ENCODE measurements at regions not wholly inside any gene's neighbourhood (a gene's known extent, or its start where the extent isn't known, plus 50 kb on each side); places are given as distances from the start of the nearest gene placed in this dataset.
"Not testable (repeated sequence)": the region's sequence is repeated elsewhere in the genome, so short reads cannot be mapped to it uniquely, and the experiment has no call there.

DNA sequence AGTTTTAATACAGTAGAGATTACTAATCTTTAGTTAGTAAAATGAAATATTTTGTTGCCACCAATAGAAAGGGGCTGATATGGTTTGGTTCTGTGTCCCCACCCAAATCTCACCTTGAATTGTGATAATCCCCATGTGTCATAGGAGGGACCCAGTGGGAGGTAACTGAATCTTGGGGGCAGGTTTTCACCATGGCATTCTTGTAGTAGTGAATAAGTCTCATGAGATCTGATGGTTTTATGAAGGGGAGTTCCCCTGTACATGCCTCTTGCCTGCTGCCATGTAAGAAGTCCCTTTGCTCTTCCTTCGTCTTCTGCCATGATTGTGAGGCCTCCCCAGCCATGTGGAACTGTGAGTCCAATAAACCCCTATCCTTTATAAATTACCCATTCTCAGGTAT is 285.9 kb downstream of the BCL2L11 start:
- not testable (repeated sequence) for DNase-seq

DNA sequence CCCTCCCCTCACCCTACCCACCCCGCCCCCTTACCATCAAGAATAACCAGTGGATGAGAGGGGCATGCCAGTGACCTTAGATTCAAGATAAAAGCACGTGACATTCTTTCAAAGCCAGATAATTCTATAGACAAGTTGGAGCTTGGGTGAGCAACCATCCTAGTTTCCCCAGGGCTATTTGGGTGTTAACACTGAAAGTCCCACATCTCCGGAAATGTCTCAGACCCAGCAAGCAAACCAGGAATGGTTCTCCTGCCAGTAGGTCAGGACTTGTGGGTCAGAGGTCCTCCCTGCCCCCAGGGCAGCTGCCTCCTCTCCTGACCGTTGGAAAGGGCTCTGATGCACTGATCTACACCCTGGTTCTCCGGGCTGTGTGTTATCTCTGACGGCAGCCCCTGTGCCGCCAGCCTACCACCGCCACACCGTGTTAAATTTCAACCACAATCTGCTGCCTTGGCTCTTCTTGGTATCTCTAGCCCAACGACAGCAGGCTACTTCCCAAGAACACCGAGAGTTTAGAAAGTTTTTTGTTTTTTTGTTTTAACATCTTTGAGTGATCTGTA is 287.0 kb downstream of the BCL2L11 start:
- DNase-seq: not testable (repeated sequence)

DNA sequence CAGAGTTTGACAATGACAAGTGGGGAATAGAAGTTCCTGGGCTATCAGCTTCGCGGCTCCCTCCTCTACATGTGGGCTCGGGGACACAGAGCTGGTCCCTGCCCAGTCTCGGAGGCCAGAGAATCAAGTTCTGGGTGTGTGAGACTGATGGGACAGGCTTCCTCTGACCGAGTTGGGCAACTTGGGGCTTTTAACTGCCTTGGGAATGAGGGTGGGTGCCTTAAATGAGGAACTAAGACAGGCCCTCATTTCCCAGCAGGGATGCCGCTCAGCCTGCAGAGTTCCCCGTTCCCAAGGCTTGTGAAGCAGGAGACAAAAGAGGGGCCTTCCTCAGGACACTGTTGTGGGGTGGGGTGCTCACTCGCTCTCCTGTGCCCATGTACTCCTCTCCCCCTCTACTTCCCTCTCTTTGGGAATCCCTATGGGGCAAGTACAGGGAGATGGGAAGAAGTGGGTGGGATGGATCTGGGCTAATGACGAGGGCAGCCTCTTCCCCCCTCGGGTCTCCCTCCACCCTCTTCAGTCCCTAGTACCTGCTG is 290.2 kb downstream of the BCL2L11 start:
- not testable (repeated sequence) for DNase-seq

DNA sequence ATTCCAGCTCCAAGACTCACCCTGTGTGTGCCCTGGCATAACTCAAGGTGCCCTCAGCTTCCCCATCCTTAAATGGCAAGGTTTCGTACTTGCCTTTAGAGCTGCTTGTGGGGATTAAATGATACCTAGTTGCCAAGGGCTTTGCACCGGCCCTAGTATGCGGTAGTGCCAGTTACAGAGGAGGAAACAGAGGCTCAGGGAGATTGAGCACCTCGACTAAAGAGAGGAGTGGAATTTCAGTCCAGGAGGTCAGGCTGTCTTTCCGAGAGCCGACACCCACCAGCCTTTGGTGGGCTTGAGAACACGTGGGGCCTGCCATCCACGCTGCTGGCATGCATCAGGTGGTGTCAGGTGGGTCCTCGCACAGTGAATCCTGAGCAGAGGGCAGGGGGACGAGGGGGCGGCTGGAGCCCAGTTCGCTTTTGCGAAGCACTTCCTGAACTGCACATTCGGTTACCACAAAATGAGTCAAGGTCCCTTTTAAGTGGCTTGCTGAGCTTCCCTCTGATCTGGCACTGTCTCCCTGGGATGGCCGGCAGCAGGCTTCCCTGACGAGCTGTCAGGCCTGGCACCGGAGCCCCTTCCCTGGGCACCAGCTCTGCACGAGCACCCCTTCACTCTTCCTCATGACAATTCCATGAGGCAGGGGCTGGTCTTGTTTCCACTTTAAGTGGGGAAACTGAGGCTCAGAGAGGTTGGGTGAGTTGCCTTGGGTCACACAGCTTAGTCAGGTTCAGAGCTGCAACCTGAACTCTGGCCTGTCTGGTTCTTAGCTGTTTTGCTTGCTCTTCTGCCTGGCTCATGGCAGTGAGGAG is 291.4 kb downstream of the BCL2L11 start:
- DNase-seq: not testable (repeated sequence)

DNA sequence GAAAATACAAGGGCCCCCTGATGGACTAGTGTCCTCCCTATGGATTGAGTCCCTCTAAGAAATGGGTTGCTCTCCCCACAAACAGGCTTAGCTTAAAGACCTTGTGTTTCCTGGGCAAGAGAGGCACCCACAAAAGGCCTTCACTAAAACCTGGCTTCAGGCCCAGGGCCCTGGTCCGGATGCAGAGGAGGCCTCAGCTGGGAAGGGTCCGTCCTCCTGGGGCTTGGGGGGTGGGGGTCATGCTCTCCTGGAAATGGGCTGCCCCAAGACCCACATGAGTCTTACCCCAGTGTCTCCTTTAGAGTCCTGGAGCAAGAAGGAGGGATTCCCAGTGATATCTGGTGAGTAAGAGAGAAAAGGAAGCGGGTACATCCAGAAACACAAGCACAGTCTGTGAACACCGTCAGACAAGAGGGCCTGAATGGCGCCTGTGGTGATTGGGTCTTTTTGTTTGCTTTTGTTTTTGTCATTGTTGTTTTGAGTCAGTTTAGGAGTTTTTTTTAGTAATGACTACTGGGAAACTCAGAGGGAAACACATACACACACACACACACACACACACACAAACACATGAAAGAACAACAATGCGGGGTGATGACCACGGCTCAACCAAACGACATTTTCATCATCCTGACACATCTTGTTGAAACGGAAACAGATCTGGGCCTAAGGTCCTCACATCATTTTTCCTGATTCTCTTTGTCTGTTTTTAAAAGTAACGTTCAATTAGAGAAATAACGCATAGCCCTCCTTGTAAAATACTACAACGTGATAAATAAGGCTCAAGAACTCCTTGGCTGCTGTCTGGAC is 292.3 kb downstream of the BCL2L11 start:
- DNase-seq: not testable (repeated sequence)

DNA sequence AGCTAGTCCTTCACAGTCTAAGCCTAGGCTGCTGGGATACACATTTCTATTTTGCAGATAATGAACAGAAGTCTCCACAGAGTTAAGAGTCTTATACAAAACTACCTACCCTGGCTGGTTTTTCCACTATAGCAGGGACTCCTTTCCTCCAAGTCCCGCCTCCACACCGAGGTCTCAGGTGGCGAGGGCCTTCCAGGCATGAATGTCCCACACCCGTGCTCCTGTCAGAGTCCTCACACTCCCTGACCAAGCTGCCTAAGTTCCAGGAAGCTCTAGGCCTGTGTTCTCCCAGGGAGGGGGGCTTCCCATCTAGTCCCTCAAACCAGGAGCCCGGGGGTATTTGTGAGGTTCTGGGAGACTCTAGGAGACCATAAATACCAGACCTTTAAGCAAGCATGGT is 293.2 kb downstream of the BCL2L11 start:
- DNase-seq: not testable (repeated sequence)

DNA sequence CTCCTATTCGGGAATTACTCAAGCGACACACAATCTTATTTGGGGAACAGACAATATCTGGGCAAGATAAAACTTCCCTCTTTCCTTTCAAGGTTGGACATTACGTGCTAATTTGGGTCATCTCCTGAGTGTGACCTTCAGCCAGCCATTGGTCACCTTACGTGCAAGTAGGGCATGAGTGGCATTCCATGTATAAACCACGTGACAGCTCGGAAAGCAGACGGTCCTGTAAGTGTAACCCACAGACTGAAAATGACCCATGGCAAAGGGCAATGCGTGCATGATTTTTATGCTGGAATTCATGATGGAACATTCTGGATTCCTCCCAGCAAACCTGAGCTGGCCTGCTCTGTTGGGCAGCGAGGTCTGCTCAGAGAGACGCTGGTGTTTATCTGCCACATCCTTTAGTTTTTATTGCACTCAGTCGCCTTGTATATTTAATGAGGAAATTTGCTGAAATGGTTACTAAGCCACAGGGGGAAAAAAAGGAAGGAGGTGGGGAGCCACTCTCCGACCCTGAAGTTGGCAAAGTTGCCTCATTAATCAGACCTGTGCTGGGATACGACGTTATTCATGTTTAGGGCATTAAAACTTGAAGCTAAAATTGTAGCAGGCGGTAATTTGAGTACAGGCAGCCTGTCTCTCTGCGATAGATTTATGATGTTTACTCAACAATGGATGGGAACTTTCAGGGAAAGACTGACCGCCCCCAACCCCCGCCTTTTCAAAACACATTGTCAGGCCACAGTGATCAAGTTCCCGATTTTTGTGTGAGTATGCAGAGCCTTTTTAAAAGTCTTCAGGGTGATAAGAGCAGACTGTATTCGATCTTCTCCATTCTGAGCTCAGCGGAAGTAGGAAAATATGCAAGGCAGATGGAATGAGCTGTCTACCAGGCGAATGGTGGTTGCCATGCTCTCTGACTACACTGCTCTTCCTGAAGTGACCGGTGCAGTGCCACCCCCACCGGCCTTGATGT is 295.3 kb downstream of the BCL2L11 start:
- DNase-seq: not testable (repeated sequence)

DNA sequence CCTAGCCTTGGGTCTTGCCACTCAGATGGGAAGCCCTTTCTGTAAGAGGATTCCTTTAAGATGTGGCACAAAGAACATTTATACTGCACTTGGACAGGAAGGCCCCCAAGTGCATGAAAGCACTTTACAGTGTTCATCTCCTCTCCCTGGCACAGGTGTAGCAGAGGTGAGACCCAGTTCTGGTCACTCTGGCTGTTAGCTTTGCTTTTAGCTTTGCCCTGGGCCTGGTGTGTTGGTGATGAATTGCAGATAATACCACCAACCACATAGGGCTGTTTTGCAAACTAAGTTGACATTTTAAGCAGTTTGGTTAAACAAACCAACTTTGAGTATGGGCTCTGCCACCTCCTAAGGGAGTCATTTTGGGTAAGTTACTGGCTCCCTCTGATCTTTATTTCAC is 296.3 kb downstream of the BCL2L11 start:
- not testable (repeated sequence) for DNase-seq

DNA sequence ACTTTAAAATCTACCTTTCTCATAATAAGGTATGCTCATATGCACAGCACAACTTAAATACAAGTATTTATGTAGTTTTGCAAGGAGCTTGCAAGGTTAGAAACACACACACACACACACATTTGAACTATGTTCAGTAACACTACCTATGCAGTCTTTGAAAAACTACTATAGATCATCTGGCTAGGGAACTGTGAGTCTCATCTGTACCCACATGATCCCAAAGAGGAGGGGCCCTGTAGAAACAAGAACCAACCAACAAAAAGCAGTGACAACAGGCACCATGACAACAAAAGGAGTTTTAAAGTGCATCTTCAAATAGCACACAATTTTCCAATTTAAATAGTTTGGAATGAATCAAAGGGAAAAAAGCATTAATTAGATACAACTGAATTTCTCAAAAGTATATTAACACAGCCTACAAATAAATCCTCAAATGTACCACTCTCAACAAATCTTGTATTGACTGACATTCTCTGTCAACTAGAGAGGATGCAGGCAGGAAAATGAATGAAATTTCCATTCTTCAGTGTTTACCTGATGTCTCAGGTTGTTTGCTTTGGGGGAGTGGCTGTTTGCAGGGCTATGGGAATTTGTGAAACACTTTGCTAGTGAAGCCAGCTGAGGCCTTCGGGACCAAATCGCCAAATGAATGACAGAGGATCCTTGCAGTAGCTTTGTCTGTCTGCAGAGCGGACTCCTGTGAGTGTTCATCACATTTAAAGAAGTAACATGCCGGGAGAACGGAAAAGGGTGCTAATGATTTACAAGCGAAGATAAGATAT is 297.6 kb downstream of the BCL2L11 start:
- DNase-seq: not testable (repeated sequence)

DNA sequence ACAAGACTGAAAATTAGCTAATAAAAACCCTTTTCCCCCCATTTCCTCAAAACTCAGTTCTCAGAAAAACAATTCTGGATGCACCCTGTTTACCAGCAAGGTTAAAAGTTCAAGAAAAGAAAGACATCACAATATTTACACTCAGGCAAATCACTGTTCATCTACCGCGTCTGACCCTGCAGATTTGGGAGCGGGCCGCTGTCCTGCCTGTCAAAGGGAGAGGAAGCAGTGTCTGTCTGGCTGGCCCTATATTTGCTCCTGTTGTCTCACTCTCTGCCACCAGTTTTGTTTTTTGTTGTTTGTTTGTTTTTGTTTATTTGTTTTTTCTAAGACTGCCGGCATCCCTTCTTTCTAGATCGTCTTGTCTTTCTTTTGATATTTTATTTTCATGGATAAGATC is 299.4 kb downstream of the BCL2L11 start:
- not testable (repeated sequence) for DNase-seq

DNA sequence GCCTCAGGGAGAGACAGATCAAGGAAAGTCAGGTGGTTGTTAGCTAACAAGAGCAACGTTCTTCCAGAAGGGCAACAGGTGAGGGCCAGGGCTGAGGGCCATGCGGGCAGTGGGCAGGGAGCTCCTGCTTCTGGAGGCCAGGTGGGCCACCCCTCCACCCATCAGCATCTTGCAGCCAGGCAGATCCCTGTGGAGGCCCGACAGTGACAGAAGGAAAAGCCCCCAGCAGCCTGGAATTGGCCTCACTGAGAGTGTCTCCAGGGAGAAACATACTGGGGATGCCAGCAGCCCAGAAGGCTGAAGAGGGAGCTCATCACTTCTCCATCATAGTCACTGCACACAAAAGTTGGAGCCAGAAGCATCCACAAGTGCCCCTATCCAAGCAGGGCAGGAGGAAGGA is 300.1 kb downstream of the BCL2L11 start:
- DNase-seq: not testable (repeated sequence)

DNA sequence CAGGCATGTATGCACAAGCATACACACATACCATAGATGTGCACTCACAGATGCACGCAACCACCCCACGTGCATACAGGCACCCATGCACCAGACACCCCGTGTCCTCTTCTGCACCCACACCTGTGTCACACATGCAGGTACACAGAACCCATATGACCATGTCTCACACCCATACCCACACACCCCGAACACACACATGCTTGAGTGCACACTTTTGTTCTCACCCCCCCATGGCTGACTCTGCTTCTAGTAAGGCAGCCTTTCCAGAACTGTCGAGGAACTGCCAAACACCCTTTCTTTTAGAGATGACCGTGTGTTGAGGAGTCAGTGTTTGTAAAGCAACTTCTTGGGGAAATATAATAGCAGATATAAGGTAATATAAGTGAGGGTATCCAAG is 301.2 kb downstream of the BCL2L11 start:
- DNase-seq: not testable (repeated sequence)

DNA sequence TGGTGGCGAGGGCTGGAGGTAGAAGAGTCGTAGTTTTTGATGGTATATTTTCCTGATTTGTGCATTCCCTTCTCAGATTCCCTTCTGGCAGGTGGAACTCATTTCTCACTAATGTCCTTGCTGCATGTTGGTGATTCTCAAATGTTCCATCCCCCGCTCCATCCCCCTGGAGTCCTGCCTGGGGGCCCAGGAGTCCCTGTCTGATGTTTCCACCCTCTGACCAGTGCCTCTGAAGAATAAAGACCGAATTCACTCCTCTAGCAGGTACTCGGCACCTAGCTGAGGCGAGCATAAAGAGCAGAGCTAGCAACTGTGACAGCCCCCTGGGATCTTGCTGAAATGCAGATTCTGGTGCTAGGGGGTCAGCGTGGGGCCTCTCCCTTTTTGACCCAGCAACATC is 301.8 kb downstream of the BCL2L11 start:
- not testable (repeated sequence) for DNase-seq

DNA sequence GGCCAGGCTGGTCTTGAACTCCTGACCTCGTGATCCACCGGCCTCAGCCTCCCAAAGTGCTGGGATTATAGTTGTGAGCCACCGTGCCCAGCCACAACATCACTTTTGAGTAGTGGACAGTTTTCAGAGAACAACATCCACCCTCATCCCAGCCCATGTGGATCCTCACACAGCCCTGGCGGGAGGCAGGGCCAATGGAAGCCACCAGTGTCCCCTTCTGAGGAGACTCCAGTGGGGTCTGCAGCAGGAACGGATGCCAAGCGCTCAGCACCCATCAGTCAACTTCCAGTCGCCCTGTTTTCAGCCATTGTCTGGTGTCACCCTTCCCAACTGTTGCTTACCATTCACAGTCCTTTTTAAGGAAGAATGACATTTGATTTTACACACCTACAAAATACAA is 302.5 kb downstream of the BCL2L11 start:
- DNase-seq: not testable (repeated sequence)

DNA sequence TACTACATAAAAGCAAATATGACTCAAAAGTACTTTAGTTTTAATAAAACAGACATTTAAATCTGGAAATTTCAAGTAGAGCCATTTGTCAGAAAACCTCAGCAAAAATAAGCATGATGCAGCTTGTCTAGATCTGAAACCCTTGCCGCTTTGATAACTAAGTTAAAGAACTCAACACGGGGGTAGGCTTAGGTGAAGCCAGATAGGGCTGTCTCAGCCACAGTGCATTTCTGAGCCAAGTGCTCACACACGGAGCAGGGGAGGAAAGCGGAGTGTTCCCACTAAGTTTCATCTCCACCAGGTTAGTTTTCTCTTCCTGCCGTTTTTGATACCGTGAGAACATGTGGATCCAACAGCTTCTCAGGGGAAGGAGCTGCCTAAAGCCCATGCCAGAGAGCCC is 303.5 kb downstream of the BCL2L11 start:
- DNase-seq: not testable (repeated sequence)

DNA sequence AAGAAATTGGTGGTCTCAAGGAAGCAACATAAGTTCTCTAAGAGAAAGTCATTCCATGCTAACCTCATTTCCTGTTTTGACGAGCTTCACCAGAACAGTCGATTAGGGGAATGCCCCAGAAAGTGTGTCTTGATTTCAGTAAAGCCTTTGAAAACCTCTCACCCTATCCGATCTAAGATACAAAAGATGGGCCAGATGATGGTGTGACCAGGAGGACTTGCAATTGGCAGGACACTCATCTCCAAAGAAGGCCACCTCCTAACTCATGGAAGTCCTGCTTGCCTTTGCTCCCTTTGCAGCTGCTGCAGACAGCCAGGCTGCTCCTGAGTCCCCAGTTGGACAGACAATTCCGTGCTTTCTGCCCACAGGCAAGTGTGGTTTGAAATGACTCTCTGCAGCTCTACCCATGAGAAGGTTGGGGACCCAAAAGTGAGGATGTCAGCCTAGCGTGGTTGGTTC is 304.2 kb downstream of the BCL2L11 start:
- peak; percentile 31 for DNase-seq

DNA sequence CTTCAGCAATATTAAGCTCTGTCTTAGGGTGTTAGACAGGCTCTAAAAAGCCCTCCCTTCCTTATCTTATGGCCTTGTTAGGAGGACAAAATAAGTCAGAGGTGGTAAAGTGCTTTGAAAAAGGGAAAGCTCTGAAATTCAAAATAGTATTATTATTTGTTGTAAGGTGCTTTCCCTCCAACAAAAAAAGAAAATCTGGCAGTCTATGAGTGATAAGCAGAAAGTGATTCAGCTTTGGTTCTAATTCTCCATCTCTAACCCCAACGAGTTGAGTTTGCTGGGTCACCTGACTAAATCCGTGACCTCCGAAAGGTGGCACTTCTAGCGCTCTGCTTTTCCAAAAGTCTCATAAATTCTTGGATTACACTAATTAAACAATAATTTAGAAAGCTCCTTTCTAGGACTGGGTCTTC is 305.1 kb downstream of the BCL2L11 start:
- DNase-seq: not testable (repeated sequence)

DNA sequence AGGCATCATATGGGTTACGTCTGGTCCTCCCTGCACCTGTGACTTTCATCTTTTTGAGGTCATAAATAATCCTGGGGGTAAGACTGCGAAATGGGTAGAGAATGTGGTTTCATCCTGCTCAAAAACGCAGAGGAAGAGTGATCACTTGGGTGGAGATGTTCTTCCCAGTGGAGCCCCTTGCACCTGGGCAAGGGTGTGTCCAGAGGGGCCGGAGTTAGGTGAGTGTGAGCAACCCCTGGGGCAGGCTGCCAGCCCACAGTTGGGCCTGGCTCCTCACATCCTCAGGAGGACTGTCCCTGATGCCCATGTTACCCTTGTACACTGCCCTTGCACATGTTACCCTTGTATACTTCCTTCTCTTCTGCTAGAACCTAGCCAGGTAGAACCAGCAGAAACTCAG is 306.6 kb downstream of the BCL2L11 start:
- DNase-seq: not testable (repeated sequence)

DNA sequence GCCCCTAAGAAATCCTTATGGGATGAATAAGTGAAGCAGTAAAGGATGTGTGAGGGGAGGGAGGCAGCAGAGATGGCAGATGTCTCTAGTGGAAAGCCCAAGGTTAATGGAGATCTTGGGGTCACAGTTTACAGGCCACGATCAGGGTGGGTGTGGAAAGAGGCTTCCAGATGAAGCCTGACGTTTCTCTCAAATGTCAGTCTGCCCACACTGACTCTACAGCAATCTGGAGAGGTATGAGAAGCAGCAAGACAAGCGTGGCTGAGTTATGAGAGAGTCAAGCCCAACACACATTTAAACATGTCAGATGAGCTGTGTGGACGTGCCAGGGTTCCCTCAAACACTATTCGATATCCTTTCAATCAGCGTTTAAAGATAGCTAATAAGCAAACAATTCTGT is 308.2 kb downstream of the BCL2L11 start:
- DNase-seq: not testable (repeated sequence)

DNA sequence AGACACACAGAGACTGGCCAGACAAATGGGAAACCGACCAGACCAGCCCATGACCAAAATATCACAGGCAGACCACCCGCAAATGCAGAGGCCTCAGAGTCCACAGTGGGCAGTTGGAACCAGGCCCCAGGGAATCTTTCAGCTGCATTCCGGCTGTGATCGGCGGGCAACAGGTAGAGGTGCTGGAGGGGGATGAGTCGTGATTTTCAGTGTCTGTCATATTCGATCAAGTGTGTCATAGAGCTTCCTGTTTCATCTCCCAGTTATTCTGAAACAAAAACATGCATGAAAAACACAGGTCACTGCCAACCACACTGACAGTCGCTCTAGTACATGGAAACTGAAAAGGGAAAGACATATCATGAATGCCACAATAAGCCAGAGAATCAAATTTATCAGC is 308.6 kb downstream of the BCL2L11 start:
- DNase-seq: not testable (repeated sequence)
